ENCODE measurements at regions not wholly inside any gene's neighbourhood (a gene's known extent, or its start where the extent isn't known, plus 50 kb on each side); places are given as distances from the start of the nearest gene placed in this dataset.
"Not testable (repeated sequence)": the region's sequence is repeated elsewhere in the genome, so short reads cannot be mapped to it uniquely, and the experiment has no call there.

- H3K4me1 Mint-ChIP-seq: no peaks in the 10 kb centered on the region
- no peak for ATAC-seq
Measured at GRCh38 chr13:73536865-73537264, 478.1 kb downstream of the KLF5 start.

GRCh38 chr13:73535341-73535740 lies 476.5 kb downstream of the KLF5 start:
- no peaks in the 10 kb centered on the region for H3K4me1 Mint-ChIP-seq
- H3K9me3 ChIP-seq (ENCODE audit: control insufficient read depth, low read length, poor library complexity, severe bottlenecking): no peaks in the 10 kb centered on the region
- H3K27ac Mint-ChIP-seq: no peak overlapping the region
- DNase-seq (no peak), ATAC-seq (no peak)
- no peaks in the 10 kb centered on the region for H3K36me3 Mint-ChIP-seq (ENCODE audit: low read depth)
- no peak overlapping the region for H3K4me3 Mint-ChIP-seq
- H3K27me3 Mint-ChIP-seq: no peaks in the 10 kb centered on the region

More at GRCh38 chr13:73536865-73537264, 478.1 kb downstream of the KLF5 start:
- Mint-ChIP-seq H3K27me3 (no peaks in the 10 kb centered on the region), H3K4me3 (no peak overlapping the region), H3K36me3 (ENCODE audit: low read depth) (no peaks in the 10 kb centered on the region), H3K27ac (no peak overlapping the region)
- H3K9me3 ChIP-seq (ENCODE audit: control insufficient read depth, low read length, poor library complexity, severe bottlenecking): no peaks in the 10 kb centered on the region
- no peak for DNase-seq

- Mint-ChIP-seq H3K4me1 (no peaks in the 10 kb centered on the region), H3K27me3 (no peaks in the 10 kb centered on the region), H3K27ac (no peak overlapping the region), H3K4me3 (no peak overlapping the region), H3K36me3 (ENCODE audit: low read depth) (no peaks in the 10 kb centered on the region)
- no peaks in the 10 kb centered on the region for H3K9me3 ChIP-seq (ENCODE audit: control insufficient read depth, low read length, poor library complexity, severe bottlenecking)
- ATAC-seq: no peak
- no peak for DNase-seq
Measured at GRCh38 chr13:73532987-73533510, 474.2 kb downstream of the KLF5 start.

- Mint-ChIP-seq H3K27ac (no peak overlapping the region), H3K4me1 (no peaks in the 10 kb centered on the region), H3K27me3 (no peaks in the 10 kb centered on the region), H3K4me3 (no peak overlapping the region), H3K36me3 (ENCODE audit: low read depth) (no peaks in the 10 kb centered on the region)
- ATAC-seq (no peak), DNase-seq (no peak)
- no peaks in the 10 kb centered on the region for H3K9me3 ChIP-seq (ENCODE audit: control insufficient read depth, low read length, poor library complexity, severe bottlenecking)
Measured at GRCh38 chr13:73532582-73532981, 473.8 kb downstream of the KLF5 start.

- Mint-ChIP-seq H3K4me1 (no peaks in the 10 kb centered on the region), H3K4me3 (no peak overlapping the region), H3K27me3 (no peaks in the 10 kb centered on the region), H3K27ac (no peak overlapping the region), H3K36me3 (ENCODE audit: low read depth) (no peaks in the 10 kb centered on the region)
- H3K9me3 ChIP-seq (ENCODE audit: control insufficient read depth, low read length, poor library complexity, severe bottlenecking): no peaks in the 10 kb centered on the region
- DNase-seq (no peak), ATAC-seq (no peak)
Measured at GRCh38 chr13:73531014-73531413, 472.2 kb downstream of the KLF5 start.

- Mint-ChIP-seq H3K27me3 (no peaks in the 10 kb centered on the region), H3K4me3 (no peak overlapping the region), H3K27ac (no peak overlapping the region), H3K4me1 (peaks cover 13% of the 10 kb centered on the region), H3K36me3 (ENCODE audit: low read depth) (no peaks in the 10 kb centered on the region)
- H3K9me3 ChIP-seq (ENCODE audit: control insufficient read depth, low read length, poor library complexity, severe bottlenecking): no peaks in the 10 kb centered on the region
- no peak for DNase-seq
- ATAC-seq: no peak
Measured at GRCh38 chr13:73522937-73523336, 464.1 kb downstream of the KLF5 start.

- Mint-ChIP-seq H3K4me1 (peaks cover 13% of the 10 kb centered on the region), H3K4me3 (no peak overlapping the region), H3K36me3 (ENCODE audit: low read depth) (no peaks in the 10 kb centered on the region), H3K27me3 (no peaks in the 10 kb centered on the region), H3K27ac (peak overlapping the region; percentile 89)
- DNase-seq: no peak
- no peak for ATAC-seq
- H3K9me3 ChIP-seq (ENCODE audit: control insufficient read depth, low read length, poor library complexity, severe bottlenecking): no peaks in the 10 kb centered on the region
Measured at GRCh38 chr13:73521985-73522524, 463.2 kb downstream of the KLF5 start.

GRCh38 chr13:73521290-73521624 lies 462.5 kb downstream of the KLF5 start:
- Mint-ChIP-seq H3K27me3 (no peaks in the 10 kb centered on the region), H3K27ac (peak overlapping the region; percentile 89), H3K4me3 (peak overlapping the region; percentile 91), H3K36me3 (ENCODE audit: low read depth) (no peaks in the 10 kb centered on the region), H3K4me1 (peaks cover 13% of the 10 kb centered on the region)
- no peaks in the 10 kb centered on the region for H3K9me3 ChIP-seq (ENCODE audit: control insufficient read depth, low read length, poor library complexity, severe bottlenecking)
- ATAC-seq (peak; percentile 70), DNase-seq (no peak)

GRCh38 chr13:73520566-73521289 lies 461.9 kb downstream of the KLF5 start:
- H3K27me3 Mint-ChIP-seq: no peaks in the 10 kb centered on the region
- no peaks in the 10 kb centered on the region for H3K9me3 ChIP-seq (ENCODE audit: control insufficient read depth, low read length, poor library complexity, severe bottlenecking)
- peak; percentile 62 for ATAC-seq
- no peak for DNase-seq
- H3K36me3 Mint-ChIP-seq (ENCODE audit: low read depth): no peaks in the 10 kb centered on the region
- H3K4me3 Mint-ChIP-seq: peak overlapping the region; percentile 91
- peaks cover 13% of the 10 kb centered on the region for H3K4me1 Mint-ChIP-seq
- H3K27ac Mint-ChIP-seq: peak overlapping the region; percentile 89

GRCh38 chr13:73520135-73520534 lies 461.3 kb downstream of the KLF5 start:
- not testable (repeated sequence) for H3K36me3 Mint-ChIP-seq (ENCODE audit: low read depth); ATAC-seq
- peaks cover 13% of the 10 kb centered on the region for H3K4me1 Mint-ChIP-seq

GRCh38 chr13:73519396-73520116 lies 460.8 kb downstream of the KLF5 start:
- no peaks in the 10 kb centered on the region for H3K9me3 ChIP-seq (ENCODE audit: control insufficient read depth, low read length, poor library complexity, severe bottlenecking)
- Mint-ChIP-seq H3K4me3 (peak overlapping the region; percentile 91), H3K27me3 (no peaks in the 10 kb centered on the region), H3K27ac (peak overlapping the region; percentile 89), H3K4me1 (peaks cover 13% of the 10 kb centered on the region), H3K36me3 (ENCODE audit: low read depth) (no peaks in the 10 kb centered on the region)
- no peak for DNase-seq
- ATAC-seq: no peak

More at GRCh38 chr13:73520135-73520534, 461.3 kb downstream of the KLF5 start:
- Mint-ChIP-seq H3K27ac (peak overlapping the region; percentile 89), H3K4me3 (peak overlapping the region; percentile 91)
- H3K9me3 ChIP-seq (ENCODE audit: control insufficient read depth, low read length, poor library complexity, severe bottlenecking); DNase-seq; H3K27me3 Mint-ChIP-seq: not testable (repeated sequence)

- H3K4me3 Mint-ChIP-seq: no peak overlapping the region
- ATAC-seq: no peak
- H3K9me3 ChIP-seq (ENCODE audit: control insufficient read depth, low read length, poor library complexity, severe bottlenecking): no peaks in the 10 kb centered on the region
- DNase-seq: no peak
- H3K36me3 Mint-ChIP-seq (ENCODE audit: low read depth): no peaks in the 10 kb centered on the region
- no peak overlapping the region for H3K27ac Mint-ChIP-seq
- peaks cover 13% of the 10 kb centered on the region for H3K4me1 Mint-ChIP-seq
- no peaks in the 10 kb centered on the region for H3K27me3 Mint-ChIP-seq
Measured at GRCh38 chr13:73517766-73518165, 459.0 kb downstream of the KLF5 start.

GRCh38 chr13:73516731-73517130 lies 457.9 kb downstream of the KLF5 start:
- ATAC-seq (no peak), DNase-seq (no peak)
- Mint-ChIP-seq H3K4me3 (no peak overlapping the region), H3K36me3 (ENCODE audit: low read depth) (no peaks in the 10 kb centered on the region), H3K27me3 (no peaks in the 10 kb centered on the region), H3K27ac (no peak overlapping the region), H3K4me1 (peaks cover 13% of the 10 kb centered on the region)
- no peaks in the 10 kb centered on the region for H3K9me3 ChIP-seq (ENCODE audit: control insufficient read depth, low read length, poor library complexity, severe bottlenecking)

Measured in T-helper 17 cell (primary cell).